MCF 10A (cell line): ENCODE measurements at regions not wholly inside any gene's neighbourhood (a gene's known extent, or its start where the extent isn't known, plus 50 kb on each side); places are given as distances from the start of the nearest gene placed in this dataset.

Source experiments
- BruUV-seq: library from RNA; stranded (reverse); fragments of 400-500 nt; replicated peaks from 2 replicates; lab custom pipeline; 2021; lab: Mats Ljungman, UMichigan
- CTCF ChIA-PET: fragments of 300-600 bp; sonication (Branson Sonifier 250); formaldehyde crosslinking; extraction: SDS; loops from one replicate; lab custom pipeline; 2021; ENCODE audit warnings: antibody characterized with exemption, inconsistent platforms; lab: Yijun Ruan, JAX
- POLR2A ChIA-PET: fragments of 300-600, 350-650 bp; sonication (Branson Sonifier 250); formaldehyde crosslinking; extraction: SDS; loops from one replicate; lab custom pipeline; 2020; ENCODE audit warnings: antibody characterized with exemption, inconsistent platforms; lab: Yijun Ruan, JAX
- DNase-seq: peaks from one replicate; pipeline ENCODE4 v3.0.0-alpha.2; 2018; ENCODE audit not compliant: unreplicated experiment
- H3K27ac Mint-ChIP-seq: one replicate; pipeline ENCODE4 v1.8.0; 2022; ENCODE audit warnings: mild to moderate bottlenecking, low read depth, mixed read lengths; ENCODE audit not compliant: unreplicated experiment
- H3K27me3 Mint-ChIP-seq: one replicate; pipeline ENCODE4 v1.8.0; 2022; ENCODE audit warnings: mixed read lengths; ENCODE audit not compliant: insufficient read depth, unreplicated experiment
- H3K36me3 Mint-ChIP-seq: one replicate; pipeline ENCODE4 v1.8.0; 2022; ENCODE audit warnings: mild to moderate bottlenecking, moderate library complexity, mixed read lengths; ENCODE audit not compliant: insufficient read depth, unreplicated experiment
- H3K4me1 Mint-ChIP-seq: one replicate; pipeline ENCODE4 v1.8.0; 2022; ENCODE audit warnings: mixed read lengths; ENCODE audit not compliant: insufficient read depth, unreplicated experiment
- H3K4me3 Mint-ChIP-seq: one replicate; pipeline ENCODE4 v1.8.0; 2022; ENCODE audit warnings: mild to moderate bottlenecking, moderate library complexity, mixed read lengths; ENCODE audit not compliant: unreplicated experiment
- H3K9me3 Mint-ChIP-seq: one replicate; pipeline ENCODE4 v1.8.0; 2022; ENCODE audit warnings: mixed read lengths; ENCODE audit not compliant: unreplicated experiment
- CTCF ChIP-seq: fragments of 200-600 bp; IDR thresholded peaks from one replicate; pipeline ENCODE4 v1.8.0; 2022; ENCODE audit warnings: antibody characterized with exemption, mild to moderate bottlenecking; ENCODE audit not compliant: unreplicated experiment
- intact Hi-C: fragments of 100-400 bp; cut with micrococcal nuclease; formaldehyde crosslinking; loops from 2 replicates; pipeline ENCODE4 v1.14.1; 2022

GRCh38 chr14:43157661-43158060, 1349.4 kb downstream of the FSCB start:
- H3K36me3 Mint-ChIP-seq, result no peaks in the 10 kb centered on the region
- H3K27me3 Mint-ChIP-seq, result no peaks in the 10 kb centered on the region
- intact Hi-C loops, result no loop called here
- no peak overlapping the region for H3K27ac Mint-ChIP-seq
- H3K9me3 Mint-ChIP-seq, result peaks cover 8% of the 10 kb centered on the region
- no peak for DNase-seq
- CTCF ChIA-PET, result interaction anchor here (0.7 kb wide), 1 partner anchor 1010 kb away, joined by 3 read pairs; no protein-coding TSS in a partner anchor
- POLR2A ChIA-PET, result no interaction called here
- no peak overlapping the region for H3K4me3 Mint-ChIP-seq
- peaks cover 6% of the 10 kb centered on the region for H3K4me1 Mint-ChIP-seq
- no peak for TF ChIP-seq CTCF
- no TSS peak for BruUV-seq

- H3K27ac Mint-ChIP-seq, result no peak overlapping the region
- POLR2A ChIA-PET, result no interaction called here
- peaks cover under 1% of the 10 kb centered on the region for H3K4me1 Mint-ChIP-seq
- no peak for DNase-seq
- TF ChIP-seq CTCF, result no peak
- no peak overlapping the region for H3K4me3 Mint-ChIP-seq
- no TSS peak for BruUV-seq
- intact Hi-C loops, result no loop called here
- peaks cover 8% of the 10 kb centered on the region for H3K9me3 Mint-ChIP-seq
- H3K27me3 Mint-ChIP-seq, result no peaks in the 10 kb centered on the region
- CTCF ChIA-PET, result no interaction called here
- H3K36me3 Mint-ChIP-seq, result no peaks in the 10 kb centered on the region
These were observed 1351.2 kb downstream of the FSCB start for GRCh38 chr14:43155924-43156323.

GRCh38 chr14:43155258-43155657, 1351.8 kb downstream of the FSCB start:
- DNase-seq, result no peak
- Mint-ChIP-seq H3K27ac (no peak overlapping the region), H3K9me3 (peaks cover 8% of the 10 kb centered on the region), H3K4me3 (no peak overlapping the region), H3K36me3 (no peaks in the 10 kb centered on the region), H3K4me1 (no peaks in the 10 kb centered on the region), H3K27me3 (no peaks in the 10 kb centered on the region)
- intact Hi-C loops, result no loop called here
- BruUV-seq, result no TSS peak
- CTCF ChIA-PET, result no interaction called here
- TF ChIP-seq CTCF, result no peak
- POLR2A ChIA-PET, result no interaction called here

DNA sequence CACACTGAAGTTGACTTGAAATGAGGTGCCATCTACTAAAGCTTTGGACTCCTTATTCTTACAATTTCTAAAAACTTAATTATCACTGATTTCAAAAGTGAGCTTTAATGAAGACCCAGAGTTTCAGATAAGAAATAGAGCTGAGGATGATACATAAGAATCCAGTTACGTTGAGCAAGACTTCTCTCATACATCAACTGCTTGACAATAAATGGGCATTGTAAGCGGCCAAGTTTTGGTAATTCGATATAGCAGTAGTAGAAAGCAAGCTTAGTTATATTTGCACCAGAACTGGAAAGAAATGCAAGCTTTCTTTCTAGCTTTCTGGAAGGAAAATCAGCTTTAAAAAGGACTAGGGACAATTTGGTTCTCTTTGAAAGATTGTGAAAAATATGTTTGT, 1359.6 kb downstream of the FSCB start:
- Mint-ChIP-seq H3K36me3 (peaks cover 6% of the 10 kb centered on the region), H3K4me1 (peaks cover 14% of the 10 kb centered on the region), H3K9me3 (no peaks in the 10 kb centered on the region), H3K27ac (no peak overlapping the region), H3K4me3 (no peak overlapping the region), H3K27me3 (no peaks in the 10 kb centered on the region)
- no TSS peak for BruUV-seq
- DNase-seq, result no peak
- POLR2A ChIA-PET, result no interaction called here
- TF ChIP-seq CTCF, result no peak
- CTCF ChIA-PET, result no interaction called here
- intact Hi-C loops, result no loop called here
